ENCODE measurements at regions not wholly inside any gene's neighbourhood (a gene's known extent, or its start where the extent isn't known, plus 50 kb on each side); places are given as distances from the start of the nearest gene placed in this dataset.

- ChIA-PET CTCF (no interaction called here), POLR2A (no interaction called here)
- TF ChIP-seq CTCF (IDR thresholded peaks at IDR 0.05; ENCODE audit: low read depth, low read length) = no peak
- DNase-seq (ENCODE audit: low read depth, low spot score) = no peak
- peaks cover 9% of the 10 kb centered on the region for H3K27me3 ChIP-seq (ENCODE audit: control insufficient read depth, insufficient read depth, low read length)
- H3K4me3 ChIP-seq (ENCODE audit: low read depth, low read length) = no peak overlapping the region
- H3K9me3 ChIP-seq (ENCODE audit: control insufficient read depth, insufficient read depth, low read length) = no peaks in the 10 kb centered on the region
- H3K27ac ChIP-seq (ENCODE audit: low read depth, low read length) = no peak overlapping the region
Observed at GRCh38 chr3:194826594-194826993, 140.9 kb downstream of the FAM43A start.

- POLR2A ChIA-PET = no interaction called here
- H3K4me3 ChIP-seq (ENCODE audit: low read depth, low read length) = no peak overlapping the region
- DNase-seq (ENCODE audit: low read depth, low spot score) = no peak
- H3K9me3 ChIP-seq (ENCODE audit: control insufficient read depth, insufficient read depth, low read length) = no peaks in the 10 kb centered on the region
- no peak overlapping the region for H3K27ac ChIP-seq (ENCODE audit: low read depth, low read length)
- CTCF ChIA-PET = no interaction called here
- TF ChIP-seq CTCF (IDR thresholded peaks at IDR 0.05; ENCODE audit: low read depth, low read length) = no peak
- peaks cover 9% of the 10 kb centered on the region for H3K27me3 ChIP-seq (ENCODE audit: control insufficient read depth, insufficient read depth, low read length)
Observed at GRCh38 chr3:194827486-194827885, 141.8 kb downstream of the FAM43A start.

GRCh38 chr3:194828116-194828515 is 142.4 kb downstream of the FAM43A start:
- POLR2A ChIA-PET = no interaction called here
- DNase-seq (ENCODE audit: low read depth, low spot score) = no peak
- Histone ChIP-seq H3K27ac (ENCODE audit: low read depth, low read length) (no peak overlapping the region), H3K4me3 (ENCODE audit: low read depth, low read length) (no peak overlapping the region), H3K27me3 (ENCODE audit: control insufficient read depth, insufficient read depth, low read length) (peaks cover 9% of the 10 kb centered on the region), H3K9me3 (ENCODE audit: control insufficient read depth, insufficient read depth, low read length) (no peaks in the 10 kb centered on the region)
- CTCF ChIA-PET = no interaction called here
- TF ChIP-seq CTCF (IDR thresholded peaks at IDR 0.05; ENCODE audit: low read depth, low read length) = no peak

- TF ChIP-seq CTCF (IDR thresholded peaks at IDR 0.05; ENCODE audit: low read depth, low read length) = no peak
- Histone ChIP-seq H3K4me3 (ENCODE audit: low read depth, low read length) (no peak overlapping the region), H3K9me3 (ENCODE audit: control insufficient read depth, insufficient read depth, low read length) (no peaks in the 10 kb centered on the region), H3K27ac (ENCODE audit: low read depth, low read length) (no peak overlapping the region), H3K27me3 (ENCODE audit: control insufficient read depth, insufficient read depth, low read length) (peaks cover 11% of the 10 kb centered on the region)
- ChIA-PET POLR2A (no interaction called here), CTCF (no interaction called here)
- DNase-seq (ENCODE audit: low read depth, low spot score) = no peak
Observed at GRCh38 chr3:194828926-194829325, 143.2 kb downstream of the FAM43A start.

- no peak overlapping the region for H3K4me3 ChIP-seq (ENCODE audit: low read depth, low read length)
- ChIA-PET POLR2A (no interaction called here), CTCF (no interaction called here)
- no peak for TF ChIP-seq CTCF (IDR thresholded peaks at IDR 0.05; ENCODE audit: low read depth, low read length)
- H3K27me3 ChIP-seq (ENCODE audit: control insufficient read depth, insufficient read depth, low read length) = peaks cover 13% of the 10 kb centered on the region
- H3K9me3 ChIP-seq (ENCODE audit: control insufficient read depth, insufficient read depth, low read length) = no peaks in the 10 kb centered on the region
- H3K27ac ChIP-seq (ENCODE audit: low read depth, low read length) = no peak overlapping the region
- DNase-seq (ENCODE audit: low read depth, low spot score) = no peak
Observed at GRCh38 chr3:194830401-194830800, 144.7 kb downstream of the FAM43A start.

Measured in AG04450 (cell line).